T-cell (primary cell): ENCODE measurements at regions not wholly inside any gene's neighbourhood (a gene's known extent, or its start where the extent isn't known, plus 50 kb on each side); places are given as distances from the start of the nearest gene placed in this dataset.

ENCODE experiments used
- ATAC-seq, 4 experiments: fragments of 200-7000 bp in 3 of 4; fragments of 150-1000 bp in 1 of 4; cut with Tn5 transposase; replicated peaks in 1 of 4; 1 replicate in 3 of 4; 2 replicates in 1 of 4; pipeline ENCODE4 v1.10.0; 2021; ENCODE audit warnings: moderate library complexity in 3 of 4, mild to moderate bottlenecking in 2 of 4, moderate number of reproducible peaks in 1 of 4
- CTCF ChIA-PET, 2 donors: fragments of 300-600 bp; sonication (Branson Sonifier 250); formaldehyde crosslinking; loops; one replicate each; lab custom pipeline; 2022; ENCODE audit warnings: antibody characterized with exemption in 2 of 2; lab: Charles Lee
- POLR2A ChIA-PET, 2 donors: fragments of 300-600 bp; sonication (Branson Sonifier 250); formaldehyde crosslinking; loops; one replicate each; lab custom pipeline; 2022; ENCODE audit warnings: antibody characterized with exemption in 2 of 2; lab: Charles Lee
- DNase-seq, 35 experiments: peaks; one replicate each; pipeline versions ENCODE4 v3.0.0 to v3.0.0-alpha.2; 2013 to 2023
- H3K27ac ChIP-seq: one replicate; pipeline ENCODE4 v1.5.1; 2013; ENCODE audit warnings: low read length
- H3K27me3 ChIP-seq, 2 experiments: replicated peaks in 1 of 2; 1 replicate in 1 of 2; 2 replicates in 1 of 2; pipeline versions ENCODE4 v1.6.1 to v1.7.0; 2013; ENCODE audit warnings: low read length in 1 of 2, mixed read lengths in 1 of 2; ENCODE audit not compliant: control insufficient read depth in 2 of 2, insufficient read depth in 2 of 2; ENCODE audit errors: extremely low read depth in 1 of 2
- H3K36me3 ChIP-seq, 2 donors: 1 replicate in 1 of 2; 2 replicates in 1 of 2; pipeline versions ENCODE4 v1.6.1 to v1.7.0; 2013; ENCODE audit warnings: low read length in 1 of 2; ENCODE audit not compliant: control insufficient read depth in 2 of 2, insufficient read depth in 1 of 2; ENCODE audit errors: extremely low read depth in 1 of 2
- H3K4me1 ChIP-seq, 2 experiments: 1 replicate in 1 of 2; 2 replicates in 1 of 2; pipeline versions ENCODE4 v1.6.1 to v1.7.0; 2013; ENCODE audit warnings: low read length in 2 of 2, mixed read lengths in 1 of 2; ENCODE audit not compliant: insufficient read depth in 2 of 2, control insufficient read depth in 1 of 2; ENCODE audit errors: extremely low read depth in 1 of 2
- H3K4me3 ChIP-seq, 2 donors: 1 replicate in 1 of 2; 2 replicates in 1 of 2; pipeline versions ENCODE4 v1.5.1 to v1.7.0; 2013; ENCODE audit warnings: mild to moderate bottlenecking in 2 of 2, low read length in 1 of 2, moderate library complexity in 1 of 2; ENCODE audit not compliant: control insufficient read depth in 1 of 2; ENCODE audit errors: extremely low read depth in 1 of 2
- H3K9me3 ChIP-seq: 2 replicates; pipeline ENCODE4 v1.7.0; 2013
- H3K27ac Mint-ChIP-seq, 2 donors: one replicate each; pipeline ENCODE4 v1.8.0; 2020 to 2021; ENCODE audit warnings: mild to moderate bottlenecking in 2 of 2, mixed read lengths in 2 of 2
- H3K27me3 Mint-ChIP-seq, 2 donors: one replicate each; pipeline ENCODE4 v1.8.0; 2021 to 2022; ENCODE audit warnings: mixed read lengths in 2 of 2
- H3K36me3 Mint-ChIP-seq: one replicate; pipeline ENCODE4 v1.8.0; 2021; ENCODE audit warnings: mixed read lengths
- H3K4me1 Mint-ChIP-seq, 3 donors: one replicate each; pipeline ENCODE4 v1.8.0; 2020 to 2022; ENCODE audit warnings: mixed read lengths in 3 of 3, mild to moderate bottlenecking in 1 of 3
- H3K4me3 Mint-ChIP-seq, 3 donors: one replicate each; pipeline ENCODE4 v1.8.0; 2020 to 2022; ENCODE audit warnings: mild to moderate bottlenecking in 3 of 3, mixed read lengths in 3 of 3, moderate library complexity in 3 of 3
- H3K9me3 Mint-ChIP-seq, 3 donors: one replicate each; pipeline ENCODE4 v1.8.0; 2020 to 2022; ENCODE audit warnings: mixed read lengths in 3 of 3
- WGBS: methylation state at CpG from one replicate; pipeline ENCODE4 v1.1.5; 2013; ENCODE audit warnings: missing lambda C conversion rate; ENCODE audit not compliant: insufficient coverage; 5-methylcytosine and 5-hydroxymethylcytosine counted together

DNA sequence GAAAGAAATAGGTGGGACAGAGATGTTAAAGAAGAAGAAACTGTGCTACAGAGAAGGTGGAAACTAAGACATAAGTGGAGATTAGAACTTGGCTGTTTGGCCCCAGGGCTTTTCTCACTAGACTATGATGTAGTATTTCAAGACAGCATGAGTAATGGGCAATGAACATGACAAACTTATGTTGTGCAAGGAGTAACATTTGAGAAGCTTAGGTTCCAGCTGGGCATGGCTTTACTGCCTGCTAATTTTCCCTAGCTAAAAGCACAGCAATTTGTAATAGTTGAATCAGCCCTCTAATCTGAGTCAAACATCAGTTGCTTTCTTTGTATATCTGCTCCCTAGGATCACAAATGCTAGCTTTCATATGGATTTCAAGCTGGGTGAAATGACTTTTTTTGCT is 294.3 kb upstream of the BMP2 start:
- H3K36me3 ChIP-seq: no peaks in the 10 kb centered on the region
- no peaks in the 10 kb centered on the region for H3K4me1 Mint-ChIP-seq
- no peak for DNase-seq
- H3K27ac ChIP-seq: no peak overlapping the region
- H3K27ac Mint-ChIP-seq: no peak overlapping the region
- H3K9me3 Mint-ChIP-seq: peaks cover 0 to 16% (median 0%) of the 10 kb centered on the region in 3 donors
- no peaks in the 10 kb centered on the region for H3K27me3 ChIP-seq
- CTCF ChIA-PET: no interaction called here
- H3K9me3 ChIP-seq: no peaks in the 10 kb centered on the region
- no peaks in the 10 kb centered on the region for H3K36me3 Mint-ChIP-seq
- H3K4me3 ChIP-seq: no peak overlapping the region
- POLR2A ChIA-PET: no interaction called here
- H3K27me3 Mint-ChIP-seq: no peaks in the 10 kb centered on the region
- no peak for ATAC-seq
- H3K4me3 Mint-ChIP-seq: no peak overlapping the region
- no peaks in the 10 kb centered on the region for H3K4me1 ChIP-seq

DNA sequence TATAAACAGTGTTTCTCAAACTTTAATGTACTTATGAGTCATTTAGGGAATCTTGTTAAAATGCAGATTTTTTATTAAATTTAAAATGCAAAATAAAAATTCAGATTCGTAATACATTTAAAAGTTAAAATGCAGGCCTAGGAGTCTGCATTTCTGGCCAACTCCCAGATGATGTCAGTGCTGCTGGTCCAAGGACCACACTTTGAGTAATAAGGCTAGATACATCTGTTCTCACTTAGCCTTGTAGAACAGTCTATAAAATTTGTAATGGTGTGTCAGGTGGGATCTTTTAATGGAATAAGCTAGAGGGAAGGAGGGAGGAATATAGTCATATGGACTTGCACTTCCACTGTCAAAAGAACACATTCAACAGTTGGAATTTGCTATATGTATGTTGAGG is 295.6 kb upstream of the BMP2 start:
- ChIA-PET POLR2A (no interaction called here), CTCF (no interaction called here)
- ATAC-seq (no peak), DNase-seq (no peak)
- H3K27ac Mint-ChIP-seq: no peak overlapping the region
- WGBS: no CpG with 5 or more reads among the region's 1 CpG
- no peaks in the 10 kb centered on the region for H3K36me3 Mint-ChIP-seq
- no peaks in the 10 kb centered on the region for H3K4me1 Mint-ChIP-seq
- Histone ChIP-seq H3K27me3 (no peaks in the 10 kb centered on the region), H3K4me3 (no peak overlapping the region), H3K9me3 (no peaks in the 10 kb centered on the region), H3K36me3 (no peaks in the 10 kb centered on the region), H3K27ac (no peak overlapping the region), H3K4me1 (no peaks in the 10 kb centered on the region)
- H3K4me3 Mint-ChIP-seq: no peak overlapping the region
- no peaks in the 10 kb centered on the region for H3K27me3 Mint-ChIP-seq
- peaks cover 2 to 18% (median 2%) of the 10 kb centered on the region in 3 donors for H3K9me3 Mint-ChIP-seq

DNA sequence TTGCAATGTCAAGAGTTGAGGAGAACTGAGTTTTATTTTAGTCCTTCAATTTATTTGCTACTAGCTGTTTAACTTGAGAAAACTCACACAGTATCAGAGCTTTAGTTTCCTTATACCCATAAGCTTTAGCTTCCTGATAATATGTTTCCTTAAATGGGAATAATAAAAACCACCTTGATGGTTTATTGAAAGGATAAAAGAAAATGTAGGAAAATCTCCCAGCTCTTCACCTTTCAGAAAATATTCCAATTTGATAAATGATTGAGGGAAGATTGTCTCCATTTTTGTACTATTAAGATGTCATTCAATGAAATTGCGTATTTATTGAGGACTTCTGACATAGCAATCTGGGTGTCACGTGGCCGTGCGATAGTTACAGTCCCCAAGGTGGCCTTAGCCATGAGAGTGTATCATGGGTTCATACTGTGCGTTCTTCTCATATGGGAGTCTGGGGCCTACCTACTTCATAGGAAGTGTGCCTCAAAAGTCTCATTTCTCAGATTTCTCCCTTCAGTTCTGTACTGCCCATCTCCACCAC is 296.3 kb upstream of the BMP2 start:
- Mint-ChIP-seq H3K27ac (no peak overlapping the region), H3K9me3 (peaks cover 2 to 18% (median 2%) of the 10 kb centered on the region in 3 donors), H3K4me1 (no peaks in the 10 kb centered on the region), H3K27me3 (no peaks in the 10 kb centered on the region), H3K4me3 (no peak overlapping the region), H3K36me3 (no peaks in the 10 kb centered on the region)
- Histone ChIP-seq H3K36me3 (no peaks in the 10 kb centered on the region), H3K4me3 (no peak overlapping the region), H3K27ac (no peak overlapping the region), H3K4me1 (no peaks in the 10 kb centered on the region), H3K27me3 (no peaks in the 10 kb centered on the region), H3K9me3 (no peaks in the 10 kb centered on the region)
- ATAC-seq: no peak
- ChIA-PET CTCF (no interaction called here), POLR2A (no interaction called here)
- WGBS: 96% methylated on average over 4 of the region's 5 CpGs
- no peak for DNase-seq

DNA sequence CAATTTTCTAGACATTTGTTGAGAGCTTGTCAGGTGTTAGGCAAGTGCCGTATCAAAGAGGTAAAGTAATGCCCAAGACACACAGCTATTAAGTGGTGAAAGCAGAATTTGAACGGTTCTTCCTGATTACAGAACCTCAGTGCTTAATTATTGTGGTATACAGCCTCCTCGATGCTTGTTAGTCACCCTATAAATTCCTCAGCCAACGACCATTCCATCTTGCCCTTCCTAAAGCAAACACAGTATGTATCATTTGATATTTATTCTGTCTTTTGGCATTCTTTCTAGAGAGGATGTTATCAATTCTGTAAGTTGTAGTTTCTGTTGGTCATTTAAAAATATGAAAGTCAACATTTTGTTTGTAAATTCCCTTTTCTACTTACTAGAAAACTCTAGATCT is 297.8 kb upstream of the BMP2 start:
- H3K36me3 ChIP-seq: no peaks in the 10 kb centered on the region
- no peak for ATAC-seq
- ChIA-PET CTCF (no interaction called here), POLR2A (no interaction called here)
- Mint-ChIP-seq H3K27ac (no peak overlapping the region), H3K4me3 (no peak overlapping the region), H3K27me3 (no peaks in the 10 kb centered on the region), H3K9me3 (peaks cover 2 to 21% (median 10%) of the 10 kb centered on the region in 3 donors), H3K4me1 (no peaks in the 10 kb centered on the region), H3K36me3 (no peaks in the 10 kb centered on the region)
- H3K4me1 ChIP-seq: no peaks in the 10 kb centered on the region
- no peaks in the 10 kb centered on the region for H3K9me3 ChIP-seq
- DNase-seq: no peak
- H3K27me3 ChIP-seq: no peaks in the 10 kb centered on the region
- H3K27ac ChIP-seq: no peak overlapping the region
- WGBS: no CpG with 5 or more reads among the region's 4 CpGs
- no peak overlapping the region for H3K4me3 ChIP-seq

DNA sequence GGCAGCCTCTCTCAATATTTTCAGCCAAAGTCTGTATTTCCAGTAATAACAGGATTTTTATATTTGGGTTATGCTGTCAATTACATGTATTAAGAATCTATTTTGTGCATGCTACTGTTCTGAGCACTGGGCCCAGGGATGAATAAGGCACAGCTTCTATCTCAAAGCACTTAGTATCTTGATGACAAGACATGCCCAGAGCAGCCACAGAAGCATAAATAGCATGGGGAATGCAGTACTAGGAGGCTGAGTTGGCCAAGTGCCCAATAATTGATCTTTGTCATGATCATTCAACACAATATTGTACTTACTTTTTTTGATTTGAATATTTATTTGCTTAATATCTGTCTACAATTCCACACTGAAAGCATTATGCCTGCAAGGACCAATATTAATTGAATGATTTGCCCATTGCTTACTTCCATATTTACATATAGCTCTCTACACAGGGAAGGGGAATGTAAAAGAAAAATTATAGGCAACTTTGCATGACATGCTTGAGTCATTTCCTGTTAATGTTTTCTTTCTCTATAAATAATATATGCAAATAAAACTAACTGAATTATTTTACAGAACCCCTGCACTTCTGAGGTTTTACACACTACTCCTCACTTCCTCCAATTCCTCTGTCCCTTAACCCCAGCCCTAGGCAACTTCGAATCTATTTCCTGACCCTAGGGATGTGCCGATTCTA is 298.9 kb upstream of the BMP2 start:
- Mint-ChIP-seq H3K4me3 (no peak overlapping the region), H3K36me3 (no peaks in the 10 kb centered on the region), H3K27ac (no peak overlapping the region), H3K4me1 (no peaks in the 10 kb centered on the region), H3K9me3 (peaks cover 2 to 19% (median 10%) of the 10 kb centered on the region in 3 donors), H3K27me3 (no peaks in the 10 kb centered on the region)
- ChIA-PET CTCF (no interaction called here), POLR2A (no interaction called here)
- no peak overlapping the region for H3K27ac ChIP-seq
- H3K4me3 ChIP-seq: no peak overlapping the region
- no peaks in the 10 kb centered on the region for H3K27me3 ChIP-seq
- no peaks in the 10 kb centered on the region for H3K9me3 ChIP-seq
- no peaks in the 10 kb centered on the region for H3K4me1 ChIP-seq
- DNase-seq (no peak), ATAC-seq (no peak)
- no peaks in the 10 kb centered on the region for H3K36me3 ChIP-seq
- WGBS: no CpG with 5 or more reads among the region's 2 CpGs

DNA sequence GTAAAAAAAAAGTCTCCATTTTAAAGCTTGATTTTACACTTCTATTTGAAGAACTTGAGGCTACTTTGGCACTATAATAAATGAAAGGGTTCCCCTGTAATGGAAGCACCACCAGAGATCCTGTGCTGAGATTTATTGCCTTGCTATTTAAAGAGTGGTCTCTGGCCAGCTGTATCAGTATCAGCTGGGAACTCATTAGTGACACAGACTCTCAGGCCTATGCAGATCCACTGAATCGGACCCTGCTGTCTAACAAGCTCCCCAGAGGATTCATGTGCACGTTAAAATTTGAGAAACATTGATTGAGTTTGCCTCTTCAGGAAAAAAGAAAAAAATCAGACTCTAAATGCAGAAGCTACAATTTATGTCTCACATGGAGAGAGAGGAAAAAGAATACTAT is 299.9 kb upstream of the BMP2 start:
- ATAC-seq: no peak

More for the DNA sequence above, 299.9 kb upstream of the BMP2 start:
- DNase-seq: no peak
- H3K27me3 ChIP-seq: no peaks in the 10 kb centered on the region
- POLR2A ChIA-PET: no interaction called here
- no peak overlapping the region for H3K27ac ChIP-seq
- H3K36me3 Mint-ChIP-seq: no peaks in the 10 kb centered on the region
- no peak overlapping the region for H3K27ac Mint-ChIP-seq
- peaks cover 2 to 16% (median 10%) of the 10 kb centered on the region in 3 donors for H3K9me3 Mint-ChIP-seq
- H3K4me1 ChIP-seq: no peaks in the 10 kb centered on the region
- no peak overlapping the region for H3K4me3 ChIP-seq
- no peaks in the 10 kb centered on the region for H3K36me3 ChIP-seq
- no CpG with 5 or more reads among the region's 2 CpGs for WGBS
- CTCF ChIA-PET: no interaction called here
- H3K9me3 ChIP-seq: no peaks in the 10 kb centered on the region
- no peaks in the 10 kb centered on the region for H3K4me1 Mint-ChIP-seq
- no peaks in the 10 kb centered on the region for H3K27me3 Mint-ChIP-seq
- H3K4me3 Mint-ChIP-seq: no peak overlapping the region
